DND-41 (cell line): ENCODE measurements at regions not wholly inside any gene's neighbourhood (a gene's known extent, or its start where the extent isn't known, plus 50 kb on each side); places are given as distances from the start of the nearest gene placed in this dataset.

Experiments
- ATAC-seq: fragments of 200-7000 bp; cut with Tn5 transposase; 3 replicates; pipeline ENCODE4 v1.9.1; 2021; ENCODE audit warnings: low read depth; ENCODE audit not compliant: insufficient read depth
- DNase-seq: peaks from one replicate; pipeline ENCODE4 v3.0.0-alpha.2; 2020
- H2AFZ ChIP-seq: 2 replicates; pipeline ENCODE4 v1.6.0; 2012; ENCODE audit warnings: low read depth, low read length
- H3K27ac ChIP-seq: 2 replicates; pipeline ENCODE4 v1.5.1; 2012; ENCODE audit warnings: low read length, inconsistent platforms
- H3K27me3 ChIP-seq: fragments of 200-600 bp; sonication (generic); 2 replicates; pipeline ENCODE4 v1.6.0; 2012; ENCODE audit warnings: low read length, mild to moderate bottlenecking, inconsistent platforms; ENCODE audit not compliant: insufficient read depth, poor library complexity
- H3K36me3 ChIP-seq: 2 replicates; pipeline ENCODE4 v1.5.1; 2012; ENCODE audit warnings: low read length, inconsistent platforms; ENCODE audit not compliant: insufficient read depth
- H3K4me1 ChIP-seq: 2 replicates; pipeline ENCODE4 v1.5.1; 2012; ENCODE audit warnings: mild to moderate bottlenecking, low read length; ENCODE audit not compliant: insufficient read depth
- H3K4me2 ChIP-seq: 2 replicates; pipeline ENCODE4 v1.6.0; 2012; ENCODE audit warnings: mild to moderate bottlenecking, moderate library complexity, low read length, inconsistent platforms; ENCODE audit not compliant: insufficient read depth
- H3K4me3 ChIP-seq, 2 experiments: fragments of 200-600 bp in 1 of 2; shearing (Covaris generic) in 1 of 2; 2 replicates each; pipeline ENCODE4 v1.5.1; 2012 to 2016; ENCODE audit warnings: inconsistent platforms in 2 of 2, low read length in 2 of 2, mild to moderate bottlenecking in 2 of 2, low read depth in 1 of 2, moderate library complexity in 1 of 2
- H3K79me2 ChIP-seq: 2 replicates; pipeline ENCODE4 v1.6.0; 2012; ENCODE audit warnings: low read length, inconsistent platforms; ENCODE audit not compliant: insufficient read depth
- H3K9ac ChIP-seq: 2 replicates; pipeline ENCODE4 v1.6.0; 2012; ENCODE audit warnings: low read depth, mild to moderate bottlenecking, inconsistent platforms, low read length, moderate library complexity
- H3K9me3 ChIP-seq: 2 replicates; pipeline ENCODE4 v1.5.1; 2012; ENCODE audit warnings: low read length, moderate library complexity, mild to moderate bottlenecking, inconsistent platforms; ENCODE audit not compliant: insufficient read depth, severe bottlenecking
- H4K20me1 ChIP-seq: 2 replicates; pipeline ENCODE4 v1.6.0; 2012; ENCODE audit warnings: low read length; ENCODE audit not compliant: insufficient read depth
- EZH2 ChIP-seq: IDR thresholded peaks from 3 replicates; pipeline ENCODE4 v1.6.1; 2012; ENCODE audit warnings: borderline replicate concordance, low read depth, mild to moderate bottlenecking, moderate library complexity, low read length, inconsistent platforms; ENCODE audit not compliant: severe bottlenecking
- TF ChIP-seq, protein P1 (sequence below): IDR thresholded peaks from 2 replicates; pipeline ENCODE4 v1.5.1; 2012; ENCODE audit warnings: borderline replicate concordance, low read length, moderate library complexity, mild to moderate bottlenecking; ENCODE audit not compliant: poor library complexity, severe bottlenecking; ENCODE audit errors: extremely low read depth

DNA sequence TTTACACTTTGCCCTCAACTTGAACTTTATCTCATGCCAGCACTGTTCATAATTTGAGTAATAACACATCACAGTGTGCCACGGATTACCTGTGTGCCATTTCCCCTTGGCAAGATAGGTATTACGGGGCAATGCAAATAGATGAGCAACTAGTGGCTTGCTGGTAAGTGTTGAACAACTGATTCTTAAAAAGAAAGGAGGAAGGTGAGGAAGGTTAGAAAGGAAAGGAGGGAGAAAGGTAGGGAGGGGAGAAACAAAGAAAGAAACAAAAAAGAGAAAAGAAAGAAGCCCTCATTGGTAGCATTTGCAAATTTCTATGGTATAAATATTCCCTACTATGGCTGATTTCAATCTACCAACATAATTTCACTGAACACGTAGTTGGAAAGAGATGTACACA is 118.2 kb upstream of the OLIG2 start:
- Histone ChIP-seq H3K4me3 (no peak overlapping the region), H3K27me3 (no peaks in the 10 kb centered on the region), H2AFZ (no peak overlapping the region), H3K27ac (no peak overlapping the region), H3K4me1 (no peaks in the 10 kb centered on the region), H3K4me2 (no peak overlapping the region), H3K79me2 (no peaks in the 10 kb centered on the region), H3K9ac (no peak overlapping the region), H4K20me1 (no peaks in the 10 kb centered on the region), H3K9me3 (no peaks in the 10 kb centered on the region), H3K36me3 (no peaks in the 10 kb centered on the region)
- DNase-seq (no peak), ATAC-seq (no peak)
- no peak for TF ChIP-seq EZH2
- TF ChIP-seq, protein P1, sequence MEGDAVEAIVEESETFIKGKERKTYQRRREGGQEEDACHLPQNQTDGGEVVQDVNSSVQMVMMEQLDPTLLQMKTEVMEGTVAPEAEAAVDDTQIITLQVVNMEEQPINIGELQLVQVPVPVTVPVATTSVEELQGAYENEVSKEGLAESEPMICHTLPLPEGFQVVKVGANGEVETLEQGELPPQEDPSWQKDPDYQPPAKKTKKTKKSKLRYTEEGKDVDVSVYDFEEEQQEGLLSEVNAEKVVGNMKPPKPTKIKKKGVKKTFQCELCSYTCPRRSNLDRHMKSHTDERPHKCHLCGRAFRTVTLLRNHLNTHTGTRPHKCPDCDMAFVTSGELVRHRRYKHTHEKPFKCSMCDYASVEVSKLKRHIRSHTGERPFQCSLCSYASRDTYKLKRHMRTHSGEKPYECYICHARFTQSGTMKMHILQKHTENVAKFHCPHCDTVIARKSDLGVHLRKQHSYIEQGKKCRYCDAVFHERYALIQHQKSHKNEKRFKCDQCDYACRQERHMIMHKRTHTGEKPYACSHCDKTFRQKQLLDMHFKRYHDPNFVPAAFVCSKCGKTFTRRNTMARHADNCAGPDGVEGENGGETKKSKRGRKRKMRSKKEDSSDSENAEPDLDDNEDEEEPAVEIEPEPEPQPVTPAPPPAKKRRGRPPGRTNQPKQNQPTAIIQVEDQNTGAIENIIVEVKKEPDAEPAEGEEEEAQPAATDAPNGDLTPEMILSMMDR: no peak

- H3K36me3 ChIP-seq: no peaks in the 10 kb centered on the region
- no peaks in the 10 kb centered on the region for H3K27me3 ChIP-seq
- no peak overlapping the region for H2AFZ ChIP-seq
- H3K79me2 ChIP-seq: no peaks in the 10 kb centered on the region
- TF ChIP-seq, protein P1: no peak
- no peak for TF ChIP-seq EZH2
- no peak overlapping the region for H3K4me3 ChIP-seq
- ATAC-seq (no peak), DNase-seq (no peak)
- no peak overlapping the region for H3K27ac ChIP-seq
- no peak overlapping the region for H3K4me2 ChIP-seq
- H4K20me1 ChIP-seq: no peaks in the 10 kb centered on the region
- H3K9ac ChIP-seq: no peak overlapping the region
- no peaks in the 10 kb centered on the region for H3K9me3 ChIP-seq
- H3K4me1 ChIP-seq: peaks cover 1% of the 10 kb centered on the region; the same call in 1 of the 2 replicates
Measured at GRCh38 chr21:32908534-32908933, 117.2 kb upstream of the OLIG2 start.

- TF ChIP-seq, protein P1: no peak
- TF ChIP-seq EZH2: no peak
Measured at GRCh38 chr21:32909393-32909792, 116.3 kb upstream of the OLIG2 start.

GRCh38 chr21:32914424-32915039 is 111.2 kb upstream of the OLIG2 start:
- Histone ChIP-seq H3K9ac (no peak overlapping the region), H3K79me2 (no peaks in the 10 kb centered on the region), H3K4me2 (peak overlapping the region; percentile 37), H3K4me3 (no peak overlapping the region), H3K4me1 (peaks cover 21% of the 10 kb centered on the region), H3K27ac (no peak overlapping the region), H3K27me3 (no peaks in the 10 kb centered on the region), H3K9me3 (no peaks in the 10 kb centered on the region), H2AFZ (no peak overlapping the region), H4K20me1 (no peaks in the 10 kb centered on the region), H3K36me3 (no peaks in the 10 kb centered on the region)
- DNase-seq: peak; percentile 50
- TF ChIP-seq, protein P1: no peak
- no peak for TF ChIP-seq EZH2
- ATAC-seq: peak; percentile 97

More at GRCh38 chr21:32909393-32909792, 116.3 kb upstream of the OLIG2 start:
- ATAC-seq (no peak), DNase-seq (no peak)
- no peaks in the 10 kb centered on the region for H4K20me1 ChIP-seq
- H3K4me2 ChIP-seq: no peak overlapping the region; the same call in 1 of the 2 replicates
- no peaks in the 10 kb centered on the region for H3K79me2 ChIP-seq
- H3K27ac ChIP-seq: no peak overlapping the region
- no peaks in the 10 kb centered on the region for H3K9me3 ChIP-seq
- no peak overlapping the region for H2AFZ ChIP-seq
- H3K27me3 ChIP-seq: no peaks in the 10 kb centered on the region
- peaks cover 10% of the 10 kb centered on the region for H3K4me1 ChIP-seq
- H3K9ac ChIP-seq: no peak overlapping the region
- no peaks in the 10 kb centered on the region for H3K36me3 ChIP-seq
- H3K4me3 ChIP-seq: no peak overlapping the region
